ENCODE measurements at regions not wholly inside any gene's neighbourhood (a gene's known extent, or its start where the extent isn't known, plus 50 kb on each side); places are given as distances from the start of the nearest gene placed in this dataset.

- no peak for DNase-seq (ENCODE audit: low spot score in 2 of 2)
- intact Hi-C loops (cut with DNase I): no loop called here
Measured at GRCh38 chr2:129695496-129695895, 284.0 kb upstream of the RAB6C start.

GRCh38 chr2:129698593-129698992 is 280.9 kb upstream of the RAB6C start:
- intact Hi-C loops (cut with DNase I): no loop called here

More at GRCh38 chr2:129695496-129695895, 284.0 kb upstream of the RAB6C start:
- Histone ChIP-seq H3K27ac (no peak overlapping the region), H3K4me1 (no peaks in the 10 kb centered on the region), H3K9me3 (no peaks in the 10 kb centered on the region), H3K36me3 (no peaks in the 10 kb centered on the region), H3K4me3 (no peak overlapping the region), H3K27me3 (no peaks in the 10 kb centered on the region)
- TF ChIP-seq CTCF (IDR thresholded peaks at IDR 0.05): no peak

GRCh38 chr2:129699781-129700573 is 279.5 kb upstream of the RAB6C start:
- DNase-seq (ENCODE audit: low spot score in 2 of 2): no peak
- intact Hi-C loops (cut with DNase I): no loop called here
- Histone ChIP-seq H3K27me3 (no peaks in the 10 kb centered on the region), H3K36me3 (no peaks in the 10 kb centered on the region), H3K27ac (no peak overlapping the region), H3K4me3 (no peak overlapping the region), H3K9me3 (no peaks in the 10 kb centered on the region), H3K4me1 (no peaks in the 10 kb centered on the region)
- no peak for TF ChIP-seq CTCF (IDR thresholded peaks at IDR 0.05)

More at GRCh38 chr2:129698593-129698992, 280.9 kb upstream of the RAB6C start:
- no peak overlapping the region for H3K27ac ChIP-seq
- no peaks in the 10 kb centered on the region for H3K9me3 ChIP-seq
- H3K4me1 ChIP-seq: no peaks in the 10 kb centered on the region
- no peak overlapping the region for H3K4me3 ChIP-seq
- TF ChIP-seq CTCF (IDR thresholded peaks at IDR 0.05): no peak
- H3K36me3 ChIP-seq: no peaks in the 10 kb centered on the region
- no peak for DNase-seq (ENCODE audit: low spot score in 2 of 2)
- no peaks in the 10 kb centered on the region for H3K27me3 ChIP-seq

GRCh38 chr2:129702416-129703176 is 276.9 kb upstream of the RAB6C start:
- intact Hi-C loops (cut with DNase I): no loop called here
- Histone ChIP-seq H3K27me3 (no peaks in the 10 kb centered on the region), H3K9me3 (no peaks in the 10 kb centered on the region), H3K4me1 (no peaks in the 10 kb centered on the region), H3K36me3 (no peaks in the 10 kb centered on the region), H3K27ac (no peak overlapping the region), H3K4me3 (no peak overlapping the region)
- no peak for TF ChIP-seq CTCF (IDR thresholded peaks at IDR 0.05)
- DNase-seq (ENCODE audit: low spot score in 2 of 2): no peak

GRCh38 chr2:129705085-129705484 is 274.4 kb upstream of the RAB6C start:
- H3K27ac ChIP-seq: no peak overlapping the region
- H3K4me1 ChIP-seq: no peaks in the 10 kb centered on the region
- no peaks in the 10 kb centered on the region for H3K9me3 ChIP-seq
- no peaks in the 10 kb centered on the region for H3K36me3 ChIP-seq
- H3K27me3 ChIP-seq: no peaks in the 10 kb centered on the region
- H3K4me3 ChIP-seq: no peak overlapping the region
- no peak for DNase-seq (ENCODE audit: low spot score in 2 of 2)
- intact Hi-C loops (cut with DNase I): no loop called here
- no peak for TF ChIP-seq CTCF (IDR thresholded peaks at IDR 0.05)
